RWPE1 (cell line): ENCODE measurements at regions not wholly inside any gene's neighbourhood (a gene's known extent, or its start where the extent isn't known, plus 50 kb on each side); places are given as distances from the start of the nearest gene placed in this dataset.
"Not testable (repeated sequence)": the region's sequence is repeated elsewhere in the genome, so short reads cannot be mapped to it uniquely, and the experiment has no call there.

Experiments used
- CTCF ChIA-PET: fragments of 350-600 bp; sonication (Branson Sonifier 250); formaldehyde crosslinking; extraction: SDS; loops from one replicate; lab custom pipeline; 2021; lab: Yijun Ruan, JAX
- POLR2A ChIA-PET: fragments of 400-600 bp; formaldehyde crosslinking; extraction: SDS; loops from one replicate; lab custom pipeline; 2020; ENCODE audit warnings: antibody characterized with exemption; ENCODE audit not compliant: low non-redundant PET; lab: Yijun Ruan, JAX
- DNase-seq: peaks from one replicate; pipeline ENCODE4 v3.0.0; 2012; ENCODE audit warnings: low spot score
- H3K27ac ChIP-seq: fragments of 450-650 bp; 2 replicates; pipeline ENCODE4 v1.5.1; 2017
- CTCF ChIP-seq: fragments of 450-650 bp; conservative IDR thresholded peaks from 2 replicates; pipeline ENCODE4 v1.5.1; 2017; ENCODE audit warnings: low read depth, mild to moderate bottlenecking

- H3K27ac ChIP-seq = no peak overlapping the region
- ChIA-PET CTCF (interaction anchor here (1.0 kb wide), 1 partner anchor 10 kb away, joined by 7 read pairs; no protein-coding TSS in a partner anchor), POLR2A (no interaction called here)
- no peak for TF ChIP-seq CTCF
- DNase-seq = no peak
Observed at GRCh38 chr18:8912348-8913326, 189.9 kb upstream of the NDUFV2 start.

- CTCF ChIA-PET, POLR2A ChIA-PET, H3K27ac ChIP-seq, DNase-seq: not testable (repeated sequence)
Observed at GRCh38 chr18:8913606-8914403, 188.7 kb upstream of the NDUFV2 start.

GRCh38 chr18:8914404-8915264 lies 187.9 kb upstream of the NDUFV2 start:
- DNase-seq, H3K27ac ChIP-seq, POLR2A ChIA-PET: not testable (repeated sequence)
- CTCF ChIA-PET = interaction anchor here (0.5 to 0.7 kb wide), 3 partner anchors 14 to 210 kb away, joined by 3 to 7 read pairs (median 3); no protein-coding TSS in a partner anchor

GRCh38 chr18:8920856-8921787 lies 181.4 kb upstream of the NDUFV2 start:
- CTCF ChIA-PET = interaction anchor here (0.6 to 0.7 kb wide), 2 partner anchors 10 to 1551 kb away, joined by 3 to 4 read pairs; no protein-coding TSS in a partner anchor
- POLR2A ChIA-PET, DNase-seq, H3K27ac ChIP-seq: not testable (repeated sequence)

GRCh38 chr18:8926464-8926863 lies 176.0 kb upstream of the NDUFV2 start:
- H3K27ac ChIP-seq = no peak overlapping the region
- POLR2A ChIA-PET = no interaction called here
- CTCF ChIA-PET = no interaction called here
- DNase-seq = no peak
- no peak for TF ChIP-seq CTCF

GRCh38 chr18:8928044-8928443 lies 174.5 kb upstream of the NDUFV2 start:
- H3K27ac ChIP-seq = no peak overlapping the region
- CTCF ChIA-PET = no interaction called here
- POLR2A ChIA-PET = no interaction called here
- no peak for DNase-seq
- no peak for TF ChIP-seq CTCF
